DMS114 treated with DMSO at 0.1 percent for 48 hours (cell line): ENCODE measurements at regions not wholly inside any gene's neighbourhood (a gene's known extent, or its start where the extent isn't known, plus 50 kb on each side); places are given as distances from the start of the nearest gene placed in this dataset.

Experiments
- DNase-seq: peaks from one replicate; lab custom pipeline; 2025; ENCODE audit not compliant: unreplicated experiment; lab: John Stamatoyannopoulos, UW

- no peak for DNase-seq
Observed at GRCh38 chr11:127059286-127059685, 58.7 kb upstream of the KIRREL3 start.

DNA sequence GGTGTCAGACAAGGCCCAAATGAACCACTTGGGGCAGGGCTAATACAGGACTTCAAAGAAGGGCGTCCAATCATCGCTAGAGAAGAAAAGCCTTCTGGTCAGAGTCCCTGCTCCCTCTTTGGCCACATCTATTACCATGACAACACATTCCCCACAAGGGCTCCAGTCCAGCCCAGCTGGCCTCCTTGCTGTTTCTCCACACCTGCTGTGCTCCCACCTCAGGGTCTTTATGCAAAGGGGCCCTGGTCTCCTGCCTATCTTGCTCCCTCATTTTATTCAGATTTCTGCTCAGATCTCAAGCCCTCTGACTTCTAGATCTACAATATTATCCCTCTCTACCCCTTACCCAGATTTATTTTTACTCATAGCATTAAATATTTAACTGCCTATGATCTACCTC is 58.0 kb upstream of the KIRREL3 start:
- no peak for DNase-seq

DNA sequence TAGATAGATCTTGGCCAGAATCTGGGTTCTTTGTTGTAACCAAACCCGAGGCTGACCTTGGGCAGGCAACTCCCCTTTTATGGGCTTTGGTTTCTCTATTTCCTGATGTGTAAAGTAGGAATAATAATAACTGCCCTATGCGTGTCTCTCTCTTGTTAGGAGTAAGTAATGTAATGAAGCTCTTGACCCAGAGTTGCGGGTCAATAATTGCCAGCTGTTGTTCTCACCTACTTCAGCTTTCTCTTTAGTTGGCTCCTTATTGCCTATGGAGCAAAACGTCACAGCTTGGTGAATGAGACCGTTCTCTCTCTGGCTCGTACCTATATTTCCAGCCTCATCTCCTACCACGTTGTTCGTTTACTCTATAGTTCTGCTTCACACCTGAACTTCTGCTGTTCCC is 56.6 kb upstream of the KIRREL3 start:
- no peak for DNase-seq

- DNase-seq, result no peak
Observed at GRCh38 chr11:127056338-127056971, 55.9 kb upstream of the KIRREL3 start.

- no peak for DNase-seq
Observed at GRCh38 chr11:127055236-127055635, 54.7 kb upstream of the KIRREL3 start.

GRCh38 chr11:127054153-127054552 is 53.6 kb upstream of the KIRREL3 start:
- no peak for DNase-seq

- no peak for DNase-seq
Observed at GRCh38 chr11:127052404-127052803, 51.8 kb upstream of the KIRREL3 start.
